Raji (cell line): ENCODE measurements at regions not wholly inside any gene's neighbourhood (a gene's known extent, or its start where the extent isn't known, plus 50 kb on each side); places are given as distances from the start of the nearest gene placed in this dataset.

Experiments
- POLR2A ChIP-seq: IDR thresholded peaks from 2 replicates; pipeline ENCODE4 v1.6.1; 2011; ENCODE audit warnings: low read depth, low read length, control low read depth; ENCODE audit not compliant: insufficient read depth

DNA sequence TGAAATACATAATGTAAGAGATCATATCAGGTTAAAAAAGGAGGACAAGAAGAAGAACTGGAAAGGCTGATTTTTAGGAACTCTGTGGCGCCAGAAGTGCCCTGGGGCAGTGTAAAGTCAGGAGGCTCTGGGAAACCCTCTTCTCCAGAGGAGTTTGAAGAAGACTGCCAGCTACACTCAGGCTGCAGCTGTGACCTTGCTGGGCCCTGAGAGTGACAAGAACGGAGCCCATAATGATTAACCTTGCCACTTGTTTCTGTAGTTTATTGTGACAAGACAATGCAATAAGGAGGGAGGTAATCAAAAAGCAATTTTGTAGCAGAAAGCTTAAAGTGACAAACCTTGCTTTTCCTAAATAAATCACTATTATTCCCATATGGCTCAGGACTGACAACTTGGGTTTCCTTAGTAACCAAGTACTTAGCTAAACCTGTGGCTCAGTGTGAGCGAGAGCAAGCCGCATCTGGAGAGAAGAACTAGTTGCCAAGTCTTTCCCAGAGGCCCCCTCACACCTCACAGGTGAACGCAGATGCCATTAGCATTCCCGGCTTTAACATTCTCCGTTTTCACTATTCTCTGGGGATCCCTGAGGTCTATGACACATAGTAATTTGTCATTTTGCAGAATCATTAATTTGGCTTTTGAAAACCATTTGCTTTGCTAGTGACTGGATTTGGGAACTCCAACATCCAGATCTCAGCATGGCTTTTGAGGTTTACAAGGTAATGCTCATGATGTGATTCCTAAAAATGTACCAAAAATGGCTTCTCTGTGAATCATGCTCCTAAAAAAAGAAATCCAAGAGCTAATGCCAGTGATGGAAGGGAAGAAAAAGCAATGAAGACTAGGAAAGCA lies 115.9 kb downstream of the OMA1 start:
- no peak for TF ChIP-seq POLR2A

DNA sequence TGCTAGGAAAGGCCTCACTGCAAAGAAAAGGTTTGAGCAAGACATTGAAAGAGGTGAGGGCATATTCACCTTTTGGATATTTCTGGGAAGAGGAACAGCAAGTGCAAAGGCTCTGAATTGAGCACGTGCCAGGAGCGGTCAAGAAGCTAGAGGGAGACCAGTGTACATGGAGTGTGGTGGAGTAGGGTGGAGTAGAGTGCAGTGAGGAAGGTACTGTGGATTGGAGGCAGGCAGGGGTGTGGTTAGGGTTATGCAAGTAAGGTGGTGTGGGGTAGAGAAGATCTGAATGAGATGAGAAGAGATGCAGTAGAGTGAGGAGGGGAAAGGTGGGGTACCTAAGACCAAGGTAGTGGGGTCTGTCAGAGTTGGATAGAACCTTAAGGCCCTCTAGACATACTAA lies 119.6 kb downstream of the OMA1 start:
- TF ChIP-seq POLR2A = no peak

DNA sequence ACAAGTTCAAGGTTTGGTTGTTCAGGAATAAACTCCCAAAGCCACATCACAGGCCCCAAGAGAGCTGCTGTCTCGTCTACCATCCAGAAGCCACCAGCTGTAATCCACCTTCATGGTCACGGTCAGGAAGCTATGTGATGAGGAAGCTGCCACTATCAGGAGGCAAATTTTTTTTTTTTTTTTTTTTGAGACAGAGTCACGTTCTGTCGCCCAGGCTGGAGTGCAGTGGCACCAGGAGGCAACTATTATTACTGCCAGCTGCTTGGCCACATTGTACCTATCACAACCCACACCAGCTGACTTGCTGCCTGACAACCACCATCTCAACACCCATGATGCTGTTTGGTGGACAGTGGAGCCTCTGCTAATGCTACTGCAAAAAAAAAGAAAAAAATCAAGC lies 124.1 kb downstream of the OMA1 start:
- TF ChIP-seq POLR2A = no peak

DNA sequence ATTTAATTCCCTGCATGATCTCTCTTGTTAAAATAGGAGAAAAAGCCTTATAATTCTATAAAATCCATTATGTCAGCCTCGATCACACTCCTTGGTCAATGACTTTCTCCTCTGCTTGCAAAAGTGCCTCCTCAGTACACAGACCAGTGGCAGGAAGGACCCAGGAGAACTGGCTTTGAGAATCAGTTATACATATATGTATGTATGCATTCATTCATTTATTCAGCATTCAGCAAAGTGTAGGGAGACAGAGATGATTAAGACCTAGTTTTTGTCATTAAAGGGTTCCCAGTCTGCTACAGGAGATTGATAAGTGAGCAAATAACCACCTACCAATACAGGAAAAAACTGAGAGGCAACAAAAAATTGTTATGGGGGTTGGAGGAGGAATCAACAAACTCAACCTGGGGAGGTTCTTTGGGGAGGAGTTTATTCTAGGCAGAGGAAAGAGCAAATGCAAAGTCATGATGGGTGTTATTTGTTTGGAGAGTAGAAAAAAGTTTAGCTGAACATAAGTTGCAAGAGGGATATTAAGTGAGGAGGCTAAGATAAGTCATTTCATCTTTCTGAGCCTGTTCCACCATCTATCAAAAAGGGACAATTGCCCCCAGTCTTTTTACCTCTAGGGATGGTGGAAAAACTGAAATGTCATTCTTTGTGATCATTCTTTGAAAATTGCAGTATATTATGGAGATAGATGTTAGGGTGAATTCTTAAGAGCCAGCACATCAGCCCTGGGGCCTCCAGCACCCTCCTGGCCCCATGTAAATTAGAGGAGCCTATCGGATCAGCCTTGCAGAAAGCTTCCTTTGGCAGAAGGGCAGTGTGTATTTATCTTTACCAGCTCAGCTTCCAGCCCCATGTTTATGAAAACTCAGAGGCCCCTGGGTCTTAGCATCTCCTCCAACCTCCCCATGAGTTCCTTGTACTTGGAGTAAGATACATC lies 128.0 kb downstream of the OMA1 start:
- no peak for TF ChIP-seq POLR2A

DNA sequence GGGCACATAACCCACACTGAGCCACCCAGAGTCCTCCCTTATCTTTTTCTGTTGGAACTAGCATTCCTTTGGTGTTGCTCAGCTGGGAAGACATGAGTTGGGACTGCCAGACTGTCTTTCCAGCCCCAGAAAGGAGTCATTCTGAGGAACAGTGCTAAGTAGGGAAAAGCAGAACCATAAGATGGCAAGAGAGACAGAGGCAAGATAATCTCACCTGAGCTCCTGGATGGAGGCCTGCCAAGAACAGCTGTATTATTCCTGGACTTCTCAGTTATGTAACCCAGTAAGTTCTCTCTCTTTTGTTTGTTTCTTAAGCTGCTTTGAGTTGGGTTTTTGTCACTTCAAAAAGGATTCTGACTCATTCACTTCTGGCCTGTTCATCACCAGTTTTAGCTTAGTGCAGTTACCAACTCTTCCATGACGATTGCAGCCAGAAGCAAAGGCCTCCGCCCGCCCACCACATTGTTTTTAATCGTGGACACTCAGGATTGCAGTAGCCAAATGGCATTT lies 134.4 kb downstream of the OMA1 start:
- no peak for TF ChIP-seq POLR2A

DNA sequence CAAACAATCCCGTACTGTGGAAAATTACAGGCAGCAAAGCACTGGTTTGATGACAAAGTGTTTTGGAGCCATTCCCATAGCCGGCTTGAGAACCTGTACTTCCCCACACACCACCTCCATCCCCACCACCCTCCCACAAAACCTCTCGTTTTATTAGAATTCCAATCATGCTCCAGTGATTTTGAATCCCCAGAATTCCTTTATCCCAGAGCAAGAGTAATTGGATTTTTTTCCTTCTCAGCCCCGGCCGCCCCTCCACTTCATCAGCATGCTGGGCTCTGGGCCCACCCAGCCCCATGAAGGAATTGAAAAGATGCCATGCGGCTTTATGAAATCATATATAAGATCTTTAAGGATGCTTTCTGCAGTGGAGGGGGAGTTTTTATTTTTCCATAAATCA lies 136.6 kb downstream of the OMA1 start:
- no peak for TF ChIP-seq POLR2A

DNA sequence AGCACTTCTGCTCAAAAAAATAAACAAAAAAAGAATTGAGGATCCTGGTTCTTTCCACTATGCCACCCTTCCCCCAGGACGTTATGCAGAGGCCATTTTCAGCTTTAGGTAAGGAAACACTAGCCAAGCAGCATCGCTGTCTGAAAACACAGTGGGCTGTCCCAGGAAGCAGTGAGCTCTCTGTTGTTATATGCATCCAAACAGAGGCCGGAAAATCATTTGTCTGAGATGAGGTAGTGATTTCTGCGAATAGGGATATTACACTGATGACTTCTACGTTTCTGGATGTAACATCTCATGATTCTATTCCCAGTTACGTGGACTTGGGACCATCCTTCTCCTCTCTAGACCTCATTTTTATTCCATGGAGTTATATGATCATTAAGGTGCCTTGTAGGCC lies 137.2 kb downstream of the OMA1 start:
- no peak for TF ChIP-seq POLR2A

DNA sequence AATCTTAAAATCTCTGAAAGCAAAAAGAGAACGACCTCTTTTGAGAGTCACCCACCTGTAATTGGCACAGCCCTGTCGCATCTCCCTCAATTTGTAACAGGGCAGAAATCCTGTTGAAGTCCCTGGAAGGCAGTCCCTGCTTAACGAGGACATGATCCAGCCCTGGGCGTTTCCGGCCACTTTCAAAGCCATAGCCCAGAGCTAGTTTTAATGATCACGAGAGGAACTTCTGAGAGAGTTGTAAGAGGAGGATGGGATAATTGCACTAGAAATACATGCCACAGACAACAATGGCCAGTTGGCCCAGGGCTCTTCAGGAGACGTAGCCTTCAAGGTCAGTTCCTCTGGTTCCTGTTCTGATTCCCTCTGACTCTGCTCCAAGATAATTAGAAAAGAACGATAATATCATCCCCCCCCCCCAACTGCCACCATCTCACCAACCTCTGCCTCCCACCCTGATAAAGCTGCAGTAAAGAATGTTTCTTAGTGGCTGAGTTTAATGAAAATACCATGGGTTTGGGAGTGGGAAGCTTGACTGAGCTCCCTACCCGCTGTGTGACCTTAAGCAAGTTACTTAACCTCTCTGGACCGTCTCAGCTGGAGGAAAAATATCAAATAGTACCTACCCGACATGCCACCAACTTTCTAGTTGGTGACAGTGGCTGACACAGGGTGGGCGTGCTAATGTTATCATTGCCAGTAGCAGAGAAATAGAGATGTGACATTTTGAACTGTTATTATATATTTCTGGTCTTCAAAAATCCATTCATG lies 140.0 kb downstream of the OMA1 start:
- no peak for TF ChIP-seq POLR2A

DNA sequence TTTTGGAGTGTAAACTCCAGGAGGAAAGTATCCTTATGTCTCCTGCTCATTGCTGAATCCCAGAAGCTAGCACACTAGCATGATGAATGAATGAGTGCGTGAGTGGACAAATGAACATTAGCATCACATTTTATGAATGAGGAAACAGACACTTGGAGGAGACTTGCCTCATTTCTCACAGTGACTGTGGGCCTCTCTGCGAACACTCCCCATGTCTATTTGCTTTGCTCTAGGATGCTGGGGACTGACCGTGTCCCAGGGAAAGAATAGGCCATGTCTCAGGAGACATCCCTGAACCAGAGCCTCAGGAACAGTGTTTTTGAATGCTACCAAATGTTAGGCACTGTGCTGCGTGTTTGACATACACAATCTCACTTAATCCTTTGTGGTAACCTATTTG lies 140.9 kb downstream of the OMA1 start:
- TF ChIP-seq POLR2A = no peak

DNA sequence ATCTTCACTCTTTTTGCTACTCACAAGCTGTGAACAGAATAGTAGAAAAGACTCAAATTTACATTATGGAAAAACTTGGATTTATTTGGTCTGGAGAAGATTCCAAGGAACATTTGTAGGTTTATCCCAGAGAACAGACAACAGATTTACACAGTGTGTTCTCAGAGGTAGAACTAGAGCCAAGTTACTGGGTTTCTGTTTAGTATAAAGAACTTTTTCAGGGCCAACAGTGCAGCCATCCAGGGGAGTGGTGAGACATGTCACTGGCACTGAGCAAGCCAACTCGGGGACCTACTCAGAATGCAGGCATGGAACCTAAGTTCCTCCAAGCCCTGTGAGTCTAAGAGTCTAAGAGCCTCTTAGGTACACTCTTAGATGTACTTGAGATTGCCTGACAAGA lies 142.6 kb downstream of the OMA1 start:
- no peak for TF ChIP-seq POLR2A

DNA sequence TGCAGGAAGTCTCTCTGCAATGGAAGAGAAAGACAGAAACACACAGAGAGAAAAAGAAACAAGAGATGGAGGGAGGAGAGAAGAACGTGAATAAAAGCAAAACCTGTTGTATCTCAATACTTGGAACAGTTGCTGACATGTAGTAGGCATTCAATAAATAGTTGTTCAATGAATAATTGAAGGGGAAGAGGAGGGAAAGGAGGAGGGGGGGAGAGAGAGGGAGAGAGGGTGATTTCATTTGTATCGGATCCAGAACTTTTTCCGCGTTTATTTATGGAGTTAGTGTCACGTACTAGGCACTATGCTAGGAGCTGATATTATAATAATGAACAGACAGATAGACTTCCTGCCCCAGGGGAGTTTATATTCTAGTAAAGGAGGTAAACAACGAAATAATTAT lies 144.1 kb downstream of the OMA1 start:
- TF ChIP-seq POLR2A = no peak

DNA sequence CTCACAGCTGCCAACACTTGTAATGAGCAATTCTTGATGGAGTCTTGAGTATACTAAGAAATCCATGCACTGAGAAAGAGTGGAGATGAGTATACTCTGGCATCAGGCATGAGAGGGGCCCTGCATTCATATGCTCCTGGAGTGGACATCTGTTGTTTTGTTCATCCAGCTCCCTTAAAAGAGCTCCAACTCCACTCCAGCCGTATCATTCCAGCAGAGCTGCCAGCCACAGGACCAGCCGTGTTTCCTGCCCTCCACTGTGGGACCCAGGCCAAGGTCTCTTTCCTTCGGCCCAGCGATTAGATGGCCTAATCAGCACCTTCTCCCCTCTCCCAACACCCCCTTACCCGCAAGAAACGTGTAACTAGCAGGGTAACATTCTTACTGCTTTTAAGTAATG lies 144.5 kb downstream of the OMA1 start:
- no peak for TF ChIP-seq POLR2A

DNA sequence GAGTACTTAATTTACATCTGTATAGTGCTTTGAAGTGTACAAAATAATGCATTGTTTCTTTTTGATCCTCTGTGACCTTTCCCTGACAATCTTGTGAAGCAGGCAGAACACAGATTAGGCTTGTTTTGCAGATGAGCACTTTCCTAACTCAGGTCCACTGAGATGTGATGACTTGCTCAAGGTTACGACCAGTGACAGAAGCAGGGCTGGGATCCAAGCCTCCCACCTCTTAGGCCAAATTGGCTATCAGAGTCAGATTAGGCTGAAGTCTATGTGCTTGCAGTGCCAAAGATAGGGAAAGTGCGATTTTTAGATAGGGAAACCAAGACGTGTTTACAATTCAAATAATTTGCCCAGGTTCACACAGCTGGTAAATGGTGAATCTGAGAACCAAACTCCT lies 147.3 kb downstream of the OMA1 start:
- TF ChIP-seq POLR2A = no peak

DNA sequence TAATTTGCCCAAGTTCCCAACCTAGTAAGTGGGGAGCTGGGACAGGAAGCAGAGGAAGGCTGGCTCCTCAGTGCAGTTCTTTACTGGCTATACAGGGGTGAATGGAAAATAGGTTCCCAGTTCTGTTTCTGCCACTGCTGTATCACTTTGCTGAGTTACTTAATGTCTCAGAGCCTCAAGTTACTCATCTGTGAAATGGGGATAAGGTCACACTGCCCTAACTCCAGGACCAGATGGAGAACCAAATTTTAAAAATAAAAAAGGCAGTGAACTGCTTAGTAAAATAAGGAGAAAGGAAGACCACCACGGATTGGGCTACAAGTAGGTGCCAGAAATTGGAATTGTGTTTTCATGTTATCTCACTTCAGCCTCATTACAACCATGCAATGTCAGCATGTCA lies 147.8 kb downstream of the OMA1 start:
- no peak for TF ChIP-seq POLR2A

DNA sequence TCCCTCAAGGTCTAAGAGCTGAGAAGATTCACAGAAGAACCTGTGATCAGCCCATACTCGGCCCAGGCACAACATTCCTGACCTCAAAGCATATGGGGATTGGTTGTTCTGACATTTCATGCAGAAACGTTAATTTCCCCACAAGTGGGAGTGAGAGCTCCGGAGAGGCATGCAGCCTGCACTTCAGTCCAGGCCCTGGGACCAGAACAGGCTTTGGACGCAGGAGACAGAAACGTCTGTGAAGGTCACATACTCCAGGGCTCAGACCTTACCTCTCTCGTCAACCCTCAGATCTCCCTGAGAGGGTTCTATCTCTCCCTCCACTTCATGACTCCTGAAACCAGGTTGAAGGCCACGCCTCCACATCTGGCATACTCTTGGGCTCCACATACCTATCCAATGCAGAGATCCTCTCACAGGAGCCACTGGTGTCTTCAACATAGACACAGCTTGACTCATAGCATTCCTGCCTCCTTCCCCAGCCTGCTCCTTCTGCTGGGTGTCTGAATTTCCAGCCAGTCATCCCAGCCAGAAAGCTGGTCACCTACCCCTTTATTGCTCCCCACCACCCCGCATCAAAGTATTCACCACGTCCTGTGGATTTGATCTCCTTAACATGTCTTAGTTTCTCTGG lies 149.2 kb downstream of the OMA1 start:
- no peak for TF ChIP-seq POLR2A
